GM12878 (cell line): ENCODE measurements at regions not wholly inside any gene's neighbourhood (a gene's known extent, or its start where the extent isn't known, plus 50 kb on each side); places are given as distances from the start of the nearest gene placed in this dataset.

Experiments used
- ATAC-seq: fragments of 200-7000 bp; cut with Tn5 transposase; 3 replicates; pipeline ENCODE4 v1.9.1; 2020; ENCODE audit warnings: mild to moderate bottlenecking, moderate library complexity
- BruUV-seq: library from RNA; stranded (reverse); fragments of 400-500 nt; replicated peaks from 2 replicates; lab custom pipeline; 2021; lab: Mats Ljungman, UMichigan
- CTCF ChIA-PET: fragments of 300-600 bp; sonication (Branson Sonifier 250); formaldehyde crosslinking; extraction: SDS; loops from one replicate; lab custom pipeline; 2021; ENCODE audit warnings: inconsistent platforms; lab: Yijun Ruan, JAX
- POLR2A ChIA-PET: fragments of 350-600 bp; formaldehyde crosslinking; extraction: SDS; loops from one replicate; lab custom pipeline; 2021; ENCODE audit warnings: inconsistent platforms; lab: Charles Lee
- RAD21 ChIA-PET: fragments of 300-600 bp; sonication (Branson Sonifier 250); formaldehyde crosslinking; loops from one replicate; lab custom pipeline; 2023; ENCODE audit warnings: antibody characterized with exemption; ENCODE audit not compliant: unreplicated experiment; lab: Charles Lee
- SMC1A ChIA-PET: fragments of 300-600 bp; sonication (Branson Sonifier 250); formaldehyde crosslinking; loops from one replicate; lab custom pipeline; 2023; ENCODE audit not compliant: unreplicated experiment, uncharacterized antibody; lab: Charles Lee
- DNase-seq: peaks from one replicate; pipeline ENCODE4 v3.0.0-alpha.2; 2011; ENCODE audit warnings: low read depth, low spot score
- FAIRE-seq: peaks from 3 replicates; lab custom pipeline; 2011; peaks lifted over from hg19 to GRCh38; lab: Jason Lieb, UNC
- H2AFZ ChIP-seq: 2 replicates; pipeline ENCODE4 v1.6.0; 2011; ENCODE audit warnings: low read depth, low read length, control low read depth; ENCODE audit not compliant: control insufficient read depth
- H3K27ac ChIP-seq: 2 replicates; pipeline ENCODE4 v1.5.1; 2011; ENCODE audit warnings: control low read depth; ENCODE audit not compliant: control insufficient read depth, insufficient read depth
- H3K27me3 ChIP-seq, 2 experiments: replicated peaks in 1 of 2; 2 replicates each; pipeline versions ENCODE4 v1.6.0 to v1.6.1; 2011; ENCODE audit warnings: low read length in 1 of 2; ENCODE audit not compliant: control insufficient read depth in 2 of 2, insufficient read depth in 2 of 2
- H3K36me3 ChIP-seq, 2 experiments: 2 replicates each; pipeline ENCODE4 v1.5.1; 2011; ENCODE audit warnings: low read length in 1 of 2; ENCODE audit not compliant: control insufficient read depth in 2 of 2, insufficient read depth in 2 of 2
- H3K4me1 ChIP-seq: 2 replicates; pipeline ENCODE4 v1.6.1; 2011; ENCODE audit warnings: mild to moderate bottlenecking, low read length, moderate library complexity, mixed read lengths; ENCODE audit not compliant: control insufficient read depth, insufficient read depth
- H3K4me2 ChIP-seq: 2 replicates; pipeline ENCODE4 v1.6.0; 2011; ENCODE audit warnings: control low read depth; ENCODE audit not compliant: control insufficient read depth, insufficient read depth
- H3K4me3 ChIP-seq: fragments of 200-600 bp; sonication (generic); 2 replicates; pipeline ENCODE4 v1.5.1; 2016
- H3K79me2 ChIP-seq: 2 replicates; pipeline ENCODE4 v1.6.0; 2011; ENCODE audit warnings: low read length; ENCODE audit not compliant: control insufficient read depth, insufficient read depth
- H3K9ac ChIP-seq: 2 replicates; pipeline ENCODE4 v1.8.0; 2011; ENCODE audit warnings: low read length, control low read depth, mixed read lengths; ENCODE audit not compliant: control insufficient read depth, insufficient read depth
- H3K9me3 ChIP-seq: replicated peaks from 3 replicates; pipeline ENCODE4 v1.5.1; 2011; ENCODE audit warnings: mild to moderate bottlenecking, low read length; ENCODE audit not compliant: control insufficient read depth, insufficient read depth
- H4K20me1 ChIP-seq: 2 replicates; pipeline ENCODE4 v1.6.0; 2011; ENCODE audit not compliant: control insufficient read depth, insufficient read depth
- BMI1 ChIP-seq: fragments of 450-650 bp; IDR thresholded peaks from 2 replicates; pipeline ENCODE4 v1.6.1; 2016; ENCODE audit warnings: mild to moderate bottlenecking, moderate library complexity, borderline replicate concordance
- BRCA1 ChIP-seq: IDR thresholded peaks from 2 replicates; pipeline ENCODE4 v1.6.1; 2011; ENCODE audit warnings: low read depth, low read length, improper control_type of control experiment
- E2F8 ChIP-seq: fragments of 450-650 bp; IDR thresholded peaks from 2 replicates; pipeline ENCODE4 v1.6.1; 2018; ENCODE audit warnings: mild to moderate bottlenecking, low read depth, moderate library complexity; ENCODE audit not compliant: partially characterized antibody
- IRF3 ChIP-seq: fragments of 450-650 bp; IDR thresholded peaks from 2 replicates; pipeline ENCODE4 v1.6.1; 2014; ENCODE audit warnings: mild to moderate bottlenecking
- NFYA ChIP-seq: IDR thresholded peaks from 2 replicates; pipeline ENCODE4 v1.6.1; 2011; ENCODE audit warnings: low read depth, mild to moderate bottlenecking, low read length, improper control_type of control experiment, borderline replicate concordance
- NR2C2 ChIP-seq: IDR thresholded peaks from 2 replicates; pipeline ENCODE4 v1.6.1; 2011; ENCODE audit warnings: borderline replicate concordance, low read depth; ENCODE audit not compliant: control insufficient read depth, insufficient read length
- PRDM15 ChIP-seq: fragments of 450-650 bp; formaldehyde crosslinking; IDR thresholded peaks from 2 replicates; pipeline ENCODE4 v1.4.0; 2020; ENCODE audit warnings: mild to moderate bottlenecking, moderate library complexity
- RBBP5 ChIP-seq: fragments of 200-600 bp; sonication (generic); conservative IDR thresholded peaks from 2 replicates; pipeline ENCODE4 v1.6.1; 2016
- RFX5 ChIP-seq: IDR thresholded peaks from 2 replicates; pipeline ENCODE4 v1.6.1; 2011; ENCODE audit warnings: low read depth, low read length, improper control_type of control experiment
- SMC3 ChIP-seq: IDR thresholded peaks from 2 replicates; pipeline ENCODE4 v1.6.1; 2011; ENCODE audit warnings: low read length, improper control_type of control experiment, borderline replicate concordance
- STAT1 ChIP-seq: fragments of 450-650 bp; conservative IDR thresholded peaks from 2 replicates; pipeline ENCODE4 v1.6.1; 2014; ENCODE audit warnings: antibody characterized with exemption, mild to moderate bottlenecking
- WGBS: methylation state at CpG from one replicate; pipeline ENCODE4 v1.1.6; 2016; ENCODE audit warnings: low lambda C conversion rate; ENCODE audit not compliant: insufficient replicate concordance, insufficient coverage; ENCODE audit errors: missing lambda C conversion rate; 5-methylcytosine and 5-hydroxymethylcytosine counted together
- in situ Hi-C: fragments of 300-500 bp; cut with MboI; formaldehyde crosslinking; loops from 9 replicates; pipeline ENCODE4 v1.14.3; 2018; ENCODE audit warnings: mixed read lengths
- intact Hi-C: fragments of 100-400 bp; cut with micrococcal nuclease; formaldehyde crosslinking; loops from one replicate; pipeline ENCODE4 v1.14.2; 2022; ENCODE audit not compliant: unreplicated experiment

- RAD21 ChIA-PET = no interaction called here
- TF ChIP-seq IRF3 (no peak), E2F8 (no peak), STAT1 (no peak), SMC3 (no peak), NR2C2 (no peak), RFX5 (no peak), PRDM15 (no peak), NFYA (no peak), BMI1 (no peak), BRCA1 (no peak), RBBP5 (no peak)
- TF ChIP-seq, all 136 proteins: peak for 0
Observed at GRCh38 chr1:219503604-219504003, 109.3 kb downstream of the ZC3H11B start.

More at GRCh38 chr1:219503604-219504003, 109.3 kb downstream of the ZC3H11B start:
- ChIA-PET CTCF (no interaction called here), SMC1A (no interaction called here), POLR2A (no interaction called here)
- Histone ChIP-seq H3K27me3 (no peaks in the 10 kb centered on the region), H4K20me1 (no peaks in the 10 kb centered on the region), H3K27ac (no peak overlapping the region), H3K4me3 (no peak overlapping the region), H3K4me2 (no peak overlapping the region), H3K4me1 (no peaks in the 10 kb centered on the region), H3K9me3 (no peaks in the 10 kb centered on the region), H3K36me3 (no peaks in the 10 kb centered on the region), H2AFZ (no peak overlapping the region), H3K9ac (no peak overlapping the region), H3K79me2 (no peaks in the 10 kb centered on the region)
- WGBS = 53% methylated on average over 4 of the region's 4 CpGs
- in situ Hi-C loops = no loop called here
- FAIRE-seq (no peak), ATAC-seq (no peak), DNase-seq (no peak)
- BruUV-seq = no TSS peak
- intact Hi-C loops = no loop called here
